ENCODE measurements at regions not wholly inside any gene's neighbourhood (a gene's known extent, or its start where the extent isn't known, plus 50 kb on each side); places are given as distances from the start of the nearest gene placed in this dataset.
"Not testable (repeated sequence)": the region's sequence is repeated elsewhere in the genome, so short reads cannot be mapped to it uniquely, and the experiment has no call there.

DNA sequence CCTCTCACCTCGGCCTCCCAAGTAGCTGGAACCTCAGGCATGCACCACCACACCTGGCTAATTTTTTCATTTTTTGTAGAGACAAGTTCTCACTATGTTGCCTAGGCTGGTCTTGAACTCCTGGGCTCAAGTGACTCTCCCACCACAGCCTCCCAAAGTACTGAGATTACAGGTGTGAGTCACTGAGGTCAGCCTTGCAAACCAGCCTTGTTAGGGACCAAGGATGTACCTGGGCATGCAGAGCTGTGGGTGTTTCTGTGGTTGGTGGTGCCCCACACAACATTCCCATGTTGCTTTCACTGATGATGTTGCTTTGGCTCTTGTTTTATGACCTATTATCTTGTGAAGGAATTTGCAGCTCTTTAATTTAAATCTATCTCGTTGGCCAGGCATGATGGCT is 54.8 kb downstream of the OTUD1 start:
- peak; percentile 22 for DNase-seq

DNA sequence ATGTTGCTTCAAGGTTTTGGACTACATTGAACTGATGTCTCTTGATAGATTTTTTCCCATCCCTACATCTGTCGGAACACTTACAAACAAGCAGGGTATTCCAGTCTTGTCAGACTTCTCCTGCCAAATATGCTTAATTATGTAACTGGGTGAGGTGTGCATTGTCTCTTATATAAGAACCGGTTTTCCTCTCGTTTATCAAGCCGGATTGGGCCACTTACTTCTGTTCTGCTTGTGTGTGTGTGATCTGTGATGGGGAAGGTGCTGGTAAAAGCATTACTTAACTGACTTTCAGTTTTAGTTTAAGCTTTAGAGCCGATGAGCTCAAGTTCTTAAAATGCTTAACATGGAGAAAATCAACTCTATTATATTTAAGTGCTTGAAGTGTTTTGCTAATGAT is 57.9 kb downstream of the OTUD1 start:
- DNase-seq = no peak

DNA sequence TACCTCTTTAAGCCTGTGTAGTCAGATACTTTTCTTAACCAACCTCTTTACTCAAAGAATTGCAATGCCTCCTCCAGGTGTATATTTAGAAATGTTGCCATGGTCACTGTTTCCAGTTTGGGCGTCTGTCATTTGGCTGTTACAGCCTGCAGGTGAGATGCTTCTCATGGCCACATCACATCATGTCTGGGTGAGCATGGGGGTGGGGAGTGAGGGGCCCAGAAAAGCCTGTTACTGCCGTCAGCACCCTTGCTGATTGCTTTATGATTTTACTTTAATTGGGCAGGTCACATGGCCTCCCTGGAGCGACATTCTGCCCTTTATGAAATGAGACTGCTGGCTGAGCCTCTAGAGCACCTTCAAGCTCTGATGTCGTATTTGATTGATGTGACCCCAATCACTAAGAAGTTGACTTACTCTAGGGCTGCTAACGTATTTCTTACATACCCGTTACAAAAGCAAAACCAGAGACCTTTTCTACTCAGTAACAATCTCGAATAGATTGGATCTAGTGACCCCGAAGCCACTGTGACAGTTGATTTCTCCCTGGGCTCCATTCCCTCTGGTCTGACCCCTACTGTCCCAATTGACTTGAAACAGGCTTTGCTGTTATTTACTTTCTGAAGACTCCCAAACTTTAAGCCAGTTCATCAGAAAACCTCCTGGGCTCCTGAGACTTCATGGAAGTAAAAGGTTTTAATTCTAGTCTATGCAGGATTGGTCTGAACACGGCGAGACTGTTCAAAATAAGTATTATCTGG is 60.7 kb downstream of the OTUD1 start:
- no peak for DNase-seq

- no peak for DNase-seq
Observed at GRCh38 chr10:23505797-23506465, 67.1 kb downstream of the OTUD1 start.

DNA sequence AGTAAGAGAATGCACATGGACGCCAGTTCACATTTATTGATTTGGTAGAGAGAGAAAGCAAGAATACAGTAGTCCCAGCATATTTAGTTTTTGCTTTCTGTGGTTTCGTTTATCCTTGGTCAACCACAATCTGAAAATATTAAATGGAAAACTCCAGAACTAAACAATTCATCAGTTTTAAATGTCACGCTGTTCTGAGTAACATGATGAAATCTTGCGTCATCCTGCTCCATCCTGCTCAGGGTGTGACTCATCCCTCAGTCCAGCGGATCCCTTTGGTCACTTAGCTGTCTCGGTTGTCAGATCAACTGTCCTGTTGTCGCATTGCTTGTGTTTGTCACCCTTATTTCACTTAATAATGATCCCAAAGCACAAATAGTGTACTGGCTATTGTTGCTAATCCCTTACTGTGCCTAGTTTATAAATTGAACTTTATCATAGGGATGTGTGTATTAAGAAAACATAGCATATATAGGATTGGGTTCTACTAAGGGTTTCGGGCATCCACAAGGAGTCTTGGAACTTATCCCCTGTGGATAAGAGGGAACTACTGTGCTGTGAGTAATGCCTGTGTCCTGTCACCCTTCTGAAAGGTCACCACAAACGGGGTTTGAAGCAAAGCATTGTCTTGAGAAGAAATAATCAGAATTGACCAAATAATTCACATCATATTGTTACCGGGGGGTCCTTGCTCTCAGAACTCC is 73.6 kb downstream of the OTUD1 start:
- peak; percentile 37 for DNase-seq

DNA sequence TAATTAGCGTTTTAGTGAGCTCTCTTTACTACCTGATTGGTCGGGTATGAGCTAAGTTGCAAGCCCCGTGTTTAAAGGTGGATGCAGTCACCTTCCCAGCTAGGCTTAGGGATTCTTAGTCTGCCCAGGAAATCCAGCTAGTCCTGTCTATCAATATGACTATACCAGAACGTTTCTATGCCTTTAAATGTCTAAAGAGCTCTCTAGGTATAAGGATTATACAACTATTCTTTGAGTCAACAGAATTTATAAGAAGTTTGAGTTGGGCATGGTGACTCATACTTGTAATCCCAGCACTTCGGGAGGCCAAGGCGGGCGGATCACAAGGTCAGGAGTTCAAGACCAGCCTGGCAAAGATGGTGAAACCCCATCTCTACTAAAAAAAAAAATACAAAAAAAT is 74.7 kb downstream of the OTUD1 start:
- DNase-seq = not testable (repeated sequence)

DNA sequence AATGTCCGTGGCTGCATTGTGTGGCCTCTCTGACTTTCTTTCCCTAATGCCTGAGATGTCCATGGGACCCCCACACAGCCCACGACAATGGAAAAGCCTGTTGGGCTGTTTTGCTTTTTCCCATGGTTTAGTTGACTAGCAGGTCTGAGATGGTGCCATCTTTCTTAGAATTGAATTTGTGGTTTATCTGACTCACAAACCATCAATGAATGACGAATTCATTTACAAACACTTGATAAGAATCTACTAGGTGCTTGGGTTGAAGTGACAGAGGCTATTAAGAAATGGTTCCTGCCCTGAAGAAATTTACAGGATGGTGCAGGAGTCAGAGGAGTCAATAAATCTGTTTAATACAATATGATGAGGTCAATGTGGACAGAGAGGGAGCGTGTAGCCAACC is 75.4 kb downstream of the OTUD1 start:
- peak; percentile 63 for DNase-seq

- no peak for DNase-seq
Observed at GRCh38 chr10:23516530-23516929, 77.7 kb downstream of the OTUD1 start.

- DNase-seq = no peak
Observed at GRCh38 chr10:23517155-23517554, 78.3 kb downstream of the OTUD1 start.

DNA sequence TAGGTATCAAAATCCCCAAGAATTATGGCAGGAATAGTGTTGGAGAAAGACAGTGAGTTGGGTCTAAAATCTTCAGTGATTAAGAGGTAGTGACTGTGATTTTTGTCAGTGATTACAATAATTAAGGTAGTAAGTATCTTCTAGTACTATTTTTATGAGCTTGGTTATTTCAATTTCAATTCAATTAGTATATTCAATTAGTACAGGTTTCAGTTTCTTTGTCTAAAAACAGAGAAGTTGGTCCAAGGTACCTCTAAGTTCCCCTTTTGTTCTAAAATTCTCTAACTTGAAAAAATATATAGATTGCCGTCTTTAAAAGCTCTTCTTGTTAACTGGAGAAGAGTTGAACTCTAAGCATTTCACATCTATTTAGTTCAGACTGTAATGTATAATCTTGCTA is 82.9 kb downstream of the OTUD1 start:
- DNase-seq = no peak

DNA sequence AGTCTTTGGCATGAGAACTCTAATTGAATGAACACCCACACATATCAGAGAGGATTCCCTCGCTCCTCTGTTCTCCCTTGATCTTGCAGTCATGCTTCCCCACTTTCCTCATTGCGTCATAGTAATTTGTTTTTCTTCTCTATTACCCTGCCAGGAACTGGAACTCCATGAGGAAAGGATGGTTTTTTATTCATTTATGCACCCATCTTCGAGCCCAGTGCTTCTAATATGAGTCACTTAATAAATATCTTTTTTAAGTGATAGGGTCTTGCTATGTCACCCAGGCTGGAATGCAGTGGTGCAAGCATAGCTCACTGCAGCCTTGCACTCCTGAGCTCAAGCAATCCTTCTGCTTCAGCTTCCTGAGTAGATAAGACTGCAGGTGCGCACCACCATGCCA is 83.5 kb downstream of the OTUD1 start:
- no peak for DNase-seq

DNA sequence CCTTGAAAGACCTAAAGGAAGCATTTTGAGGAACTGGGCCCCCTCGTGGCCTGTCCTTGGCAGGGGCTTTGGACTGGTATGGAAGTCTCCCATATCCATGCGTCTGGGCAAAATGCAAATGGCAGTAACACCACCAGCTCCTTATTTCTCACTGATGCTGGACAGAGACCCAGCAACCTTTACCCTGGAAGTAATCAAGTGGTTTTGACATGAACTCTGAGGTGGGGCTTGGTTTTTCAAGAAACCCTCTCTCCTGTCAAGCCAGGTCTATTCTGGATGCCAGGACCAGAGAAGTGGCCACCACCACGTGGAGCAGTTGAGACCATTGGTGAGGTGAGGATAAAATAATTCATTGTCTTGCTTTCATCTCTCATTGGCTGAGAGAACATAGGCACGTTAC is 84.4 kb downstream of the OTUD1 start:
- no peak for DNase-seq

- DNase-seq = peak; percentile 33
Observed at GRCh38 chr10:23525406-23525805, 86.5 kb downstream of the OTUD1 start.

DNA sequence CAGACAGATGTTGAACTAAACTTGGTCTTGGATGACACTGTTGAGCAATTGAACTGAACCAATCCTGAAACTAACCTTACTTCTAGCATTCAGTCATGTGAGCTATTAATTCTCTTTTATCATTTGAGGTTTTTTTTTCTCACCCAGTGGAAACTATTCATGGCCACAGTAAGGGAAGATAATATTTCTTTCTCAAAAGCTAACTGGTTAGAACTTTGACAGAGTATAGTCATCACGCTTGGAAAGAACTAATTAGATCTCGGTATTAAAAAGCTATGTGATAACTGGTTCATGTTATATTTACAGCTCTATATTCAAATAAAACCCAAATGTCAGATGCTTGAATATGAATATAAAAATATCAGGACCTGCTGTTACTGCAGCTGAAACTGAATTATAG is 89.5 kb downstream of the OTUD1 start:
- DNase-seq = no peak

DNA sequence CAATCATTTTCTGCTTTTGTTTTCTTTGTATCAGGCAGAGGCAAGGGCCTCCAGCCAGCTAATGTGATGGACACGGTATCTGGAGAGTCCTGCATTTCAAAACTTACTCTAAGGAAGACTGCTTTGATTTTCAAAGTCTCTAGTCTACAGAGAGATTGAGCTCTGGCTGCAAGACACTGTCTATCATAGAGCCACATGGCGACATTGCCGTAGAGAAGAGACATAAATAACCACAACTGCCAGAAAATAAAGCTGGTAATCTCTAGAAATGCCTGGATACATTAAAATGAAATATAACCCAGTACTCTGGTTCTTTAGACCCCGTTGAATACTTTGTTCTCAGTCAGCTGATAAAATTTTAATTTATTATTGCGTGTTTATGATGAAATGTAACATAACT is 90.8 kb downstream of the OTUD1 start:
- no peak for DNase-seq

DNA sequence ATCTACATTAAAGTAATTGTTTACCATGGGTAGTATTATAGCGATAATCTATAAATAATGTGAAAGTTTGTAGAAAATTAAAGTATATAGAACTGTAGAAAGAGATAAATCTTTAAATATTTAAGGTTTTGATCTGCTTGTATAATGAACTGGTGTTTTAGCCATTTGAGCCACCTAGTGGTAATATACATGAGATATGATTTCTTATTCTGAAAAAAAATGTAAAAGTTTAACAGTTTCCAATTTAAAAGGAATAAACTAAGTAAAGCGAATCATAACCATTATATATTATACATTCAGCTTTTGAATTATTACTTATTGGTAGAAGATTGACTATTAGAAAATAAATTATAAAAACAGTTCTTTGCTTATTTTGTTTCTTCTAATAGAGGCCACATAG is 91.2 kb downstream of the OTUD1 start:
- no peak for DNase-seq

DNA sequence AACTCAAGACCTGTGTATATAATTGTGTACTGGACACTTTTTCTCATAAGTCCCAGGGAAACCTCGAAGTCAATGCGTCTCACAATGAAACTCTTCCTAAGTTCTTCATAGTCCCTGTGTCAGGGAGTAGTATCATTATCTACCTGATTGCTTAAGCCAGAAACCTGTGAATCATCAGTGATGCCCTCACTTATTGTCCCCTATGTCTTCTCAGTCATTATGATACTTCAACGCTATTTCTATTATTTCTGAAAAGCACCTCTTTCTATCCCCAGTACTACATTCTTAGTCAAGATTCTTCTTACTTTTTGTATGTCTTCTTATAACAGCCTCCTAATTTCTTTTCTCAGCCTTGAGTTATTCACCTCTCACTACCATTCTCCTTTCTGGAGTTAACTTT is 94.3 kb downstream of the OTUD1 start:
- no peak for DNase-seq

- DNase-seq = no peak
Observed at GRCh38 chr10:23534326-23534725, 95.5 kb downstream of the OTUD1 start.

DNA sequence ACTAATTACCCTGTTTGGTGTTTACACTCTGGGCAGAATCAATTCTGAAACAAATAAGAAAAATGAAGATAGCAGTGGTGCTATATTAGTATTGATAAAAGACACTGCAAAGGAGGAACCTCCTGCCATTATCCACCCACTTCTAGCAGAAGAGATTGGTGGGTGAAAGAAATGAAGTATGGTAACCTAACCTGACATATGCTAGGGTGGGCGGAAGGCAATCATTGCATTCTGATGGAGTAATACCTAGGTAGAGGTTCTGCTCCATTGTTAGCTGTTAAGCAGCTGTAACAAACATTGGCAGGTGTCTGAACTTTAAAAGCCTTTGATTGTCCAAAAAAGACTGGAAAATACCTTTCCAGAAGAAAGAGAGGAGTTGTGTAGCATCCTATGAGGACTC is 95.9 kb downstream of the OTUD1 start:
- no peak for DNase-seq

DNA sequence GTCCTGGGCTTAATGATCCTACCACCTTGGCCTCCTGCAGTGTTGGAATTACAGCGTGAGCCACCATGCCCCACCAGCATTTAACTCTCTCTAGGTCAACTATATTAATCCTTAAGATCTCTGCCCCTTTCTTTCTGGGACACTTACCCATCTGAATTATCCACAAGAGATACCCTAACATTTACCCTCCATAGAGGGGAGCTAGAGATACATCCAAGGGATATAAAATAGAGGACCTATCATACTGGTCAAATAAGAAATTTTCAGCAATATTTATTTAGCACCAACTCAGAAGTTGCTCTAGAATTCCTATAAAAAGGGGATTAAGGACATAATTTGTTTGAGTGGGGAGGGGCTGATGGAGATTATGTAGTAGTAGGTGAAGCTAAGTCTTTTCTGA is 96.5 kb downstream of the OTUD1 start:
- DNase-seq = no peak

GRCh38 chr10:23538968-23539367 is 100.1 kb downstream of the OTUD1 start:
- no peak for DNase-seq

- no peak for DNase-seq
Observed at GRCh38 chr10:23540401-23541030, 101.6 kb downstream of the OTUD1 start.

GRCh38 chr10:23543691-23544380 is 105.0 kb downstream of the OTUD1 start:
- no peak for DNase-seq

Measured in activated CD4-positive, alpha-beta T cell treated with anti-CD3 and anti-CD28 coated beads, Interleukin-2, Interleukin-6, amounts not matched to agents 100 ng/mL and 50 ng/mL, durations not matched to agents 16 hours and 8 hours (primary cell).